GM12801 (cell line): ENCODE measurements at regions not wholly inside any gene's neighbourhood (a gene's known extent, or its start where the extent isn't known, plus 50 kb on each side); places are given as distances from the start of the nearest gene placed in this dataset.

Source experiments
- TF ChIP-seq, protein P1 (sequence below): IDR thresholded peaks from one replicate; pipeline ENCODE4 v1.5.1; 2011; ENCODE audit warnings: control low read depth; ENCODE audit not compliant: insufficient read length; ENCODE audit errors: extremely low read depth

DNA sequence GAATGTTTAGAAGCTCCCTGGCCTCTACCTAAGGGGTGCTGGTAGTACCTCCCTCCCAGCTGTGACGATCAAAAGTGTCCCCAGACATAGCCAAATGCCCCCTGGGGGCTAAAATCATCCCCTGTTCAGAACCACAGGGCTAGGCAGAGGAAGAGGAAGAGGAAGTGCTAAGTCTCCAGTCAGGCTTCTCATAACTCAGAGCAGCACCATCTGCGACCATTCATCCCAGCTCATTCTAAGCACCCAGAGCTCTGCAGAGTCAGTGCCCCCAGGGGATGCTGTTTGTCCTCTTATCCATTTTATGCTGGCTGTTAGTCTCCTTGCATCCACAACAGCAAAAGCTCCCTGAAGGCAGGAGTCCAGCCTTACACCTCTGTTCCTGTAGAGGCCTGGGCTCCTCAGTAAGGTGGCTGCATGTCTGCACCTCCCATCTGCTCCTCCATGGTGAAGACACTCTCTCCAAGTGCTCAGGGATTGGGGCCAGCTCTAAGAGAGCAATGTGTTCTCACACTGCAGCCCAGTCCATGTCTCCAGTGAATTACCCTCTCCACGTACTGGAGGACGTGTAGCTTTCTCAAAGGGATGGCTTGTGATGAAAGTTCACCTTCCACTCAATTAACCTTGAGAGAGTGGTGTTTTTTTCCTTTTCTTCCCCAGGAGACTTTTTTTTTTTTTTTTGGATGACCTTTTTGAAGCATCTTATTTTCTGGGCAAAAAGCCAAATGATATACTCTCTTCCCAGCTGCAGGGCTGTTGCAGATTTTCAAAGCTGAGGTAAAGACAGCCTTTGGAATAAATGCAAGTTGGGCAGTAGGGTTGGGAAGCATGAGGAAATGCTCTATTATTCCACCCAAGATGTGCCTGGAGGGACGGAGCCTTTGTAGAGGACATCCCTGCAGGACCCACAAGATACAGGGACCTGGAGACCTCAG, 158.9 kb upstream of the SLC14A2 start:
- TF ChIP-seq, protein P1, sequence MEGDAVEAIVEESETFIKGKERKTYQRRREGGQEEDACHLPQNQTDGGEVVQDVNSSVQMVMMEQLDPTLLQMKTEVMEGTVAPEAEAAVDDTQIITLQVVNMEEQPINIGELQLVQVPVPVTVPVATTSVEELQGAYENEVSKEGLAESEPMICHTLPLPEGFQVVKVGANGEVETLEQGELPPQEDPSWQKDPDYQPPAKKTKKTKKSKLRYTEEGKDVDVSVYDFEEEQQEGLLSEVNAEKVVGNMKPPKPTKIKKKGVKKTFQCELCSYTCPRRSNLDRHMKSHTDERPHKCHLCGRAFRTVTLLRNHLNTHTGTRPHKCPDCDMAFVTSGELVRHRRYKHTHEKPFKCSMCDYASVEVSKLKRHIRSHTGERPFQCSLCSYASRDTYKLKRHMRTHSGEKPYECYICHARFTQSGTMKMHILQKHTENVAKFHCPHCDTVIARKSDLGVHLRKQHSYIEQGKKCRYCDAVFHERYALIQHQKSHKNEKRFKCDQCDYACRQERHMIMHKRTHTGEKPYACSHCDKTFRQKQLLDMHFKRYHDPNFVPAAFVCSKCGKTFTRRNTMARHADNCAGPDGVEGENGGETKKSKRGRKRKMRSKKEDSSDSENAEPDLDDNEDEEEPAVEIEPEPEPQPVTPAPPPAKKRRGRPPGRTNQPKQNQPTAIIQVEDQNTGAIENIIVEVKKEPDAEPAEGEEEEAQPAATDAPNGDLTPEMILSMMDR = no peak

DNA sequence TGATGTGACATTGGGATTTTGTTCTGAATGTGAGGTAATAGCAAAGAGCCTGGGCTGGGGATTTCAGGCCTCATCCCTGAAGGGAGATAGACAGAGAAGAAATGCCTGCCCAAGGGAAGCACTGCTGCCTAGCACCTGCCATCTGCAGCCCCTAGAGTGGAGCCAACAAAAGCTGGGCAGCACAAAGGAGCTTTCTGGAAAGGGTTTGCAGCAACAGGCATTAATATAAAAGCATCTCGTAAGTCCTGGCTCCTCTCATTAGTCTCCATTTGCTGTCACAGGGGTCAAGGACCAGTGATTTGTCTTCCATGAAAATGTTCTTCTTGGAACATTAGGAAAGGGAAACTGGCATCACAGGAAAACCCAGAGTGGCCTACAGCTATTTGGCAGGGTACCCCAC, 157.2 kb upstream of the SLC14A2 start:
- TF ChIP-seq, protein P1 = no peak

DNA sequence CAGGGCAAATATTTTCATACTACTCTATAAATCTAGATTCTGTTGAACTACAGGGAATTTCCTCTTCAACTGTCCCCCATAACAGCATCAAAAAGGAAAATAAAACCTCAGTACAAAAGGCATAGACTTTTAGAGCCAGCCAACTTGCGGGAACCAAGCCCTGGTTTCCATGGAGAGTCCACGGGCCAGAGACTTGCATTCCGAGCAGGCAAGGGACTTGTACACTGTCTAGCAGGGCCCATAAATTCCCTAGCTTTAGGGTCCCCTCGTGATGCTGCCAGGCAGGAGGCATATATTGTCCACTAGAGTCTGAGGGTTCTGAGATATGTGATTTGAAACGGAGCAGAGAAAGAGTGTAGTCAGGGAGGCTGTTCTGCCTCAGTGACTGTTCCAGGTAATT, 153.1 kb upstream of the SLC14A2 start:
- TF ChIP-seq, protein P1 = no peak

DNA sequence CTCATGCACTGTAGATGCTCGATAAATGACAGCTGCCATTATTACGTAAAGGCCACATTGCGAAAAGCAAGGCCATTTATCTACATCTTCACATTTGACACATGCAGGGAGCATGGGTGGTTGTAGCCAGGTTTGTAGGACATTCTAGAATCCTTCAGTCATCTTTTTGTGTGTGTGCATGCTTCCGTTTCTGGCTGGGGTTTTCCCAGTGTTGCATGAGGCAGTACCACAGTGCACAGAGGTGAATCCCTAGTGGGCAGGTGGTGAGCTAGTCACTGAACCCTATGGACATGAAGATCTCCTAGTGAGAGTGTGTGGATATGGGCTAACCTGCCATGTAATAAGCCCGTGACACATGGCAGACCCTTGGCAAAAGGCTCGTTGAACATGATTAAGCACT, 151.8 kb upstream of the SLC14A2 start:
- TF ChIP-seq, protein P1 = no peak

DNA sequence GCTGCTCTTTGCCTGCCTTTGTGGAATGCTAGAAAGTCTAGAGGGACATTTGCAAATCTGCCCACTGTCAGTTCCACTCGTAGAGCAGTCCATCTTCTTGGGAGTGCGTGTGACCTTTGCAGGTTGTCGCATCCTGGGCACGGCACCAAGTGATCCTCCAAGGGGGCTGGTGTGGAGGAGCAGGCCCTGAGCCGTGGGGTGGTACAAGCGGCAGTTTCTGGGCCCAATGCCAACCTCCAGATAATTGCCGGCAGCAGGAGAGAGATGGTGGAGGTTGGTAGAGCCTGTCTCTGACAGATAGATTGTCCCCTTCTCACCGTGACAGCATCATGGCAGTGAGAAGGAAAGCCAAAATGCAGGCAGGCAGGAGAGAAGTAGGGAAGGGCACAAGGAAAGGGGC, 150.7 kb upstream of the SLC14A2 start:
- TF ChIP-seq, protein P1 = no peak

DNA sequence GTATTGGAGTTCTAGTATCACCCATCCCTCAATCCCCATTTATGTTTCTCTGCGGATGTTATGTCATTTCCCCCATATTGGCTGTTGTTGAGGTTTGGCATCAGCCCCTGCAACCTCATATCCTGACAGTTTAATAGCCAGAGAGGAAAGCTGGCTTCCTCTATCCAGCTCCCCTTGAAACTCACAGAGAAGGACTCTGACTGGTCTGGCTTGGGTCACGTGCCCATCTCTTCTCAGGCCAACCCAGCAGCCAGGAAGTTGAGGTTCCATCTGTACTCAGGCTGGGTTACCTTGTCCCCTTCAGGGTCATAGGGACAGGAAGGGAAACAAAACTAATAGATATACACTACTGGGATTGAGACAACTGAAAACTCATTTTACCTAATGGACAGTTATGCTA, 148.0 kb upstream of the SLC14A2 start:
- TF ChIP-seq, protein P1 = no peak

DNA sequence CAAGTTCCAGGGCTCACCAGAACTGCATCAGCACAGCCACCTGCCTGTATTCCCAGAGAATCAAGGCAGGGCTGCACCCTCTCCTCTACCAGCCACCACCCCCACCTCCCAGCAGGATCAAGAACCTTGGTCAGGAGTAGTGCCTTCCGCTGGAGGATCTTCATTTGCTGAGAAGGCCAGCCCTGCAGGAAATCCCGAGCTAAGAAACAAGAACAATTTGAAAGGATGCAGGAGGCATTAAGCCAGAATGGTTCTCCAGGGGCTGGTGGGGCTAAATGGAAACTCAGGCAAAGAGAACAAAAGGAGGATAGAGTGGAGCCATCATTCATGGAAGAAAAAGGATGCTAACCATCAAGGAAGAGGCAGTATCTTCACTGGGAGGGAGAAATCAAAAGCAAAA, 147.3 kb upstream of the SLC14A2 start:
- TF ChIP-seq, protein P1 = no peak
